ENCODE measurements at regions not wholly inside any gene's neighbourhood (a gene's known extent, or its start where the extent isn't known, plus 50 kb on each side); places are given as distances from the start of the nearest gene placed in this dataset.

DNA sequence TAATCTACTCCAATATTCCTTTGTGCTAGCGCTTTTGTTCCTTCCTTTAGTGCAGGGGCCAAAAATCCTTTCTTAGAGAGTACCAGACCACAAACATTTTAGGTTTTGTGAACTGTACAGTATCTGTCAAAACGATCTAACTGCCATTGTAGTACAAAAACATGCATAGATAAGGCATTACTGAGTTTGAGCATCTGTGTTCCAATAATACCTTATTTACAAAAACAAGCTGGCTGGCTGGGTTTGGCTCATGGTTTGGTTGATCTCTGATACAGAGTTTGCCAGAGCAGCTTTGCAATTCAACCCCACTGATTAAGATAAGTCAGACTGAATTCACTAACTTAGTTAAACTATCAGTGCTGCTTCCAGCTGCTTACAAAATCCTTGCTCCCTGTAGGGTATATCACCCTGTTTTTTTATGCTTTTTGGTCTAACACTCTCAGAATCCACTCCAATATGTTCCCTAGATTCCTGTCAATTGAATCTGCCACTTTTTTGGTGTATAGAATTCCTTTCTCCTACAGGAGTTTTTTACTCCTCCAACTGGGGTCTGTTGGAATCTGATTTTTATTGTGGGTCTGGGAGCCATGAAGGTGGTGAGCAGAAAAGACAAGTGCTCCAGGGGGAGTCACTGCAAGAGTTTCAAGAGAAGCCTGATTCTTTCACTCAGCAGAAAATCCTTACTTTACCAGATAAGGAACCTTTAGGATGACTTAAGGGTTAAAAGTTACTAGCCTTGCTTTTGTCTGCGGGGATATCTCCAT lies 1399.4 kb downstream of the EFNB2 start:
- Histone ChIP-seq H3K27ac (ENCODE audit: low read depth, low read length) (no peak overlapping the region), H3K36me3 (ENCODE audit: control insufficient read depth in 2 of 4, insufficient read depth in 4 of 4, low read length in 3 of 4) (no peaks in the 10 kb centered on the region), H2BK15ac (ENCODE audit: low read length) (no peak overlapping the region), H4K20me1 (replicated peaks in 1 of 2; ENCODE audit: control insufficient read depth in 1 of 2, insufficient read depth in 2 of 2, low read length in 2 of 2) (no peaks in the 10 kb centered on the region), H3K23me2 (ENCODE audit: low read depth, low read length) (no peaks in the 10 kb centered on the region), H2AFZ (ENCODE audit: low read length) (no peak overlapping the region), H2BK12ac (ENCODE audit: low read depth, low read length) (no peak overlapping the region), H3K9ac (replicated peaks in 1 of 4; ENCODE audit: extremely low read depth in 1 of 4, low read depth in 3 of 4, low read length in 3 of 4) (no peak overlapping the region), H4K5ac (ENCODE audit: insufficient read length, low read depth, low read length) (no peak overlapping the region), H2BK5ac (ENCODE audit: low read depth, low read length) (no peak overlapping the region), H2BK20ac (ENCODE audit: low read length) (no peak overlapping the region), H3K4me3 (ENCODE audit: extremely low read depth in 1 of 4, insufficient read depth in 2 of 4, low read depth in 3 of 4, low read length in 4 of 4) (no peak overlapping the region), H3K27me3 (replicated peaks in 1 of 4; ENCODE audit: control insufficient read depth in 3 of 4, extremely low read depth in 1 of 4, insufficient read depth in 3 of 4, low read length in 3 of 4) (no peaks in the 10 kb centered on the region), H2AK5ac (ENCODE audit: low read depth, low read length) (no peak overlapping the region), H3K56ac (replicated peaks; ENCODE audit: insufficient read length, low read depth, low read length) (no peak overlapping the region), H3K79me2 (ENCODE audit: control insufficient read depth in 1 of 2, insufficient read depth in 2 of 2, low read length in 2 of 2) (no peaks in the 10 kb centered on the region), H3K9me3 (ENCODE audit: insufficient read depth in 2 of 2, low read depth in 1 of 2, low read length in 1 of 2) (no peaks in the 10 kb centered on the region), H3K79me1 (ENCODE audit: low read depth, low read length) (no peaks in the 10 kb centered on the region), H3K4me2 (ENCODE audit: insufficient read depth in 1 of 2, low read depth in 2 of 2, low read length in 2 of 2) (no peak overlapping the region), H3K23ac (ENCODE audit: insufficient read length) (no peak overlapping the region), H3K4me1 (replicated peaks in 1 of 4; ENCODE audit: control insufficient read depth in 3 of 4, insufficient read depth in 4 of 4, low read length in 3 of 4) (no peaks in the 10 kb centered on the region), H4K91ac (replicated peaks; ENCODE audit: insufficient read length, low read length) (no peak overlapping the region), H3K14ac (ENCODE audit: insufficient read length) (no peak overlapping the region), H2BK120ac (replicated peaks; ENCODE audit: low read depth, low read length) (no peak overlapping the region), H3K4ac (replicated peaks; ENCODE audit: insufficient read length, low read depth, low read length) (no peak overlapping the region), H4K8ac (ENCODE audit: extremely low read depth, insufficient read depth, low read length) (no peak overlapping the region), H3K18ac (ENCODE audit: extremely low read depth, low read length) (no peak overlapping the region)
- CTCF ChIA-PET (ENCODE audit: partially characterized antibody) = no interaction called here
- WGBS, 2 experiments (ENCODE audit: extremely low coverage in 1 of 2, insufficient coverage in 1 of 2, insufficient read length in 1 of 2, insufficient replicate concordance in 2 of 2, low coverage in 1 of 2, low lambda C conversion rate in 2 of 2, missing lambda C conversion rate in 1 of 2) = 85% methylated on average over 3 of the region's 3 CpGs; no CpG with 5 or more reads in 1 of the 2 experiments
- TF ChIP-seq, protein P1, sequence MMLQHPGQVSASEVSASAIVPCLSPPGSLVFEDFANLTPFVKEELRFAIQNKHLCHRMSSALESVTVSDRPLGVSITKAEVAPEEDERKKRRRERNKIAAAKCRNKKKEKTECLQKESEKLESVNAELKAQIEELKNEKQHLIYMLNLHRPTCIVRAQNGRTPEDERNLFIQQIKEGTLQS (IDR thresholded peaks at IDR 0.05; ENCODE audit: insufficient read depth, low read depth, low read length) = no peak
- TF ChIP-seq BACH1 (IDR thresholded peaks at IDR 0.05; ENCODE audit: low read length) = no peak
- no peak for TF ChIP-seq NRF1 (IDR thresholded peaks at IDR 0.05; ENCODE audit: low read depth, low read length)
- TF ChIP-seq RBBP5 (IDR thresholded peaks at IDR 0.05; ENCODE audit: borderline replicate concordance, low read depth, low read length) = no peak
- TF ChIP-seq, protein P2, sequence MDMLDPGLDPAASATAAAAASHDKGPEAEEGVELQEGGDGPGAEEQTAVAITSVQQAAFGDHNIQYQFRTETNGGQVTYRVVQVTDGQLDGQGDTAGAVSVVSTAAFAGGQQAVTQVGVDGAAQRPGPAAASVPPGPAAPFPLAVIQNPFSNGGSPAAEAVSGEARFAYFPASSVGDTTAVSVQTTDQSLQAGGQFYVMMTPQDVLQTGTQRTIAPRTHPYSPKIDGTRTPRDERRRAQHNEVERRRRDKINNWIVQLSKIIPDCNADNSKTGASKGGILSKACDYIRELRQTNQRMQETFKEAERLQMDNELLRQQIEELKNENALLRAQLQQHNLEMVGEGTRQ (IDR thresholded peaks at IDR 0.05; ENCODE audit: low read length) = no peak
- no peak for TF ChIP-seq JUND (IDR thresholded peaks at IDR 0.05; ENCODE audit: low read length)
- no peak for TF ChIP-seq EP300 (IDR thresholded peaks at IDR 0.05; ENCODE audit: borderline replicate concordance in 1 of 2, low read depth in 2 of 2, low read length in 2 of 2)
- TF ChIP-seq EGR1 (IDR thresholded peaks at IDR 0.05; ENCODE audit: borderline replicate concordance, low read depth, low read length) = no peak
- TF ChIP-seq TBP (IDR thresholded peaks at IDR 0.05; ENCODE audit: low read depth, low read length) = no peak
- TF ChIP-seq KDM1A (IDR thresholded peaks at IDR 0.05; ENCODE audit: borderline replicate concordance, low read length) = no peak
- no peak for FAIRE-seq
- POLR2A ChIA-PET (ENCODE audit: partially characterized antibody) = no interaction called here
- DNase-seq (ENCODE audit: low read depth in 1 of 2, low spot score in 2 of 2) = no peak
